Stomach (tissue), 8 donors: ENCODE measurements at regions not wholly inside any gene's neighbourhood (a gene's known extent, or its start where the extent isn't known, plus 50 kb on each side); places are given as distances from the start of the nearest gene placed in this dataset.

ENCODE experiments used
- DNase-seq, 2 donors: peaks; one replicate each; pipeline versions ENCODE4 v3.0.0 to v3.0.0-alpha.2; 2013 to 2019
- H3K27ac ChIP-seq, 5 donors: fragments of 200-600 bp in 4 of 5; sonication (generic) in 4 of 5; one replicate each; pipeline ENCODE4 v1.5.1; 2013 to 2019; ENCODE audit warnings: mild to moderate bottlenecking in 1 of 5, moderate library complexity in 1 of 5
- H3K27me3 ChIP-seq, 3 donors: fragments of 200-600 bp; sonication (generic); one replicate each; pipeline ENCODE4 v1.5.1; 2017 to 2019; ENCODE audit warnings: mixed run types in 1 of 3
- H3K36me3 ChIP-seq, 4 donors: fragments of 200-600 bp; sonication (generic); 1 replicate in 3 of 4; 2 replicates in 1 of 4; pipeline ENCODE4 v1.5.1; 2016 to 2019
- H3K4me1 ChIP-seq, 4 donors: fragments of 200-600 bp; sonication (generic); one replicate each; pipeline ENCODE4 v1.5.1; 2016 to 2019
- H3K4me3 ChIP-seq, 4 donors: fragments of 200-600 bp; sonication (generic) in 3 of 4; one replicate each; pipeline ENCODE4 v1.5.1; 2016 to 2019; ENCODE audit warnings: mild to moderate bottlenecking in 1 of 4
- H3K9me3 ChIP-seq, 4 donors: fragments of 200-600 bp; sonication (generic); one replicate each; pipeline ENCODE4 v1.5.1; 2016 to 2019
- CTCF ChIP-seq, 7 experiments: fragments of 450-650 bp in 4 of 7; fragments of 200-600 bp in 3 of 7; sonication (generic) in 3 of 7; IDR thresholded peaks; one replicate each; pipeline ENCODE4 v1.5.1; 2016 to 2019; ENCODE audit warnings: antibody characterized with exemption in 7 of 7, control low read depth in 2 of 7, mild to moderate bottlenecking in 1 of 7
- EP300 ChIP-seq: sonication (generic); formaldehyde crosslinking; IDR thresholded peaks from one replicate; pipeline ENCODE4 v1.6.1; 2017; ENCODE audit warnings: antibody characterized with exemption
- POLR2A ChIP-seq, 4 donors: fragments of 450-650 bp; IDR thresholded peaks; one replicate each; pipeline ENCODE4 v1.6.1; 2016; ENCODE audit warnings: antibody characterized with exemption in 4 of 4, control low read depth in 2 of 4, mild to moderate bottlenecking in 1 of 4, moderate library complexity in 1 of 4
- POLR2AphosphoS5 ChIP-seq, 3 donors: sonication (generic); formaldehyde crosslinking; IDR thresholded peaks; one replicate each; pipeline ENCODE4 v1.6.1; 2016; ENCODE audit warnings: antibody characterized with exemption in 3 of 3
- WGBS, 5 donors: extraction: QIAGEN DNeasy Blood & Tissue Kit in 3 of 5; methylation state at CpG; one replicate each; pipeline versions ENCODE4 v1.1.5 to v1.1.7; 2013 to 2018; 5-methylcytosine and 5-hydroxymethylcytosine counted together
- intact Hi-C: fragments of 100-400 bp; cut with DNase I; formaldehyde crosslinking; loops from one replicate; pipeline ENCODE4 v1.15.1; 2023; ENCODE audit warnings: low total_unique reads
- donor health status: healthy with polysubstance abuse.
- donor health status: Bipolar disorder and iron deficiency.
- donor health status: healthy.

- Histone ChIP-seq H3K27ac (no peak overlapping the region), H3K4me3 (no peak overlapping the region), H3K9me3 (peaks cover 0 to 9% (median 4%) of the 10 kb centered on the region in 4 donors), H3K36me3 (no peaks in the 10 kb centered on the region), H3K27me3 (no peaks in the 10 kb centered on the region), H3K4me1 (peaks cover 0 to 11% (median 0%) of the 10 kb centered on the region in 4 donors)
- no peak for DNase-seq
- WGBS, 5 donors: 67 to 78% (median 73%) methylated on average over 6 to 7 of the region's 7 CpGs
- intact Hi-C loops: no loop called here
- TF ChIP-seq CTCF (IDR thresholded peaks at IDR 0.05) (no peak), POLR2A (IDR thresholded peaks at IDR 0.05) (no peak), EP300 (no peak), POLR2AphosphoS5 (IDR thresholded peaks at IDR 0.05) (no peak)
Measured at GRCh38 chr2:2747797-2748301, 416.8 kb upstream of the MYT1L start.

GRCh38 chr2:2746731-2747130, 415.7 kb upstream of the MYT1L start:
- TF ChIP-seq POLR2A (IDR thresholded peaks at IDR 0.05): no peak
- TF ChIP-seq EP300: no peak
- TF ChIP-seq POLR2AphosphoS5 (IDR thresholded peaks at IDR 0.05): no peak
- TF ChIP-seq CTCF (IDR thresholded peaks at IDR 0.05): no peak
- Histone ChIP-seq H3K36me3 (no peaks in the 10 kb centered on the region), H3K4me3 (no peak overlapping the region), H3K27ac (no peak overlapping the region), H3K9me3 (peaks cover 0 to 9% (median 3%) of the 10 kb centered on the region in 4 donors), H3K4me1 (peaks cover 0 to 11% (median 0%) of the 10 kb centered on the region in 4 donors), H3K27me3 (no peaks in the 10 kb centered on the region)
- DNase-seq: no peak
- 80 to 87% (median 86%) methylated on average over 6 of the region's 6 CpGs for WGBS, 5 donors
- intact Hi-C loops: no loop called here

DNA sequence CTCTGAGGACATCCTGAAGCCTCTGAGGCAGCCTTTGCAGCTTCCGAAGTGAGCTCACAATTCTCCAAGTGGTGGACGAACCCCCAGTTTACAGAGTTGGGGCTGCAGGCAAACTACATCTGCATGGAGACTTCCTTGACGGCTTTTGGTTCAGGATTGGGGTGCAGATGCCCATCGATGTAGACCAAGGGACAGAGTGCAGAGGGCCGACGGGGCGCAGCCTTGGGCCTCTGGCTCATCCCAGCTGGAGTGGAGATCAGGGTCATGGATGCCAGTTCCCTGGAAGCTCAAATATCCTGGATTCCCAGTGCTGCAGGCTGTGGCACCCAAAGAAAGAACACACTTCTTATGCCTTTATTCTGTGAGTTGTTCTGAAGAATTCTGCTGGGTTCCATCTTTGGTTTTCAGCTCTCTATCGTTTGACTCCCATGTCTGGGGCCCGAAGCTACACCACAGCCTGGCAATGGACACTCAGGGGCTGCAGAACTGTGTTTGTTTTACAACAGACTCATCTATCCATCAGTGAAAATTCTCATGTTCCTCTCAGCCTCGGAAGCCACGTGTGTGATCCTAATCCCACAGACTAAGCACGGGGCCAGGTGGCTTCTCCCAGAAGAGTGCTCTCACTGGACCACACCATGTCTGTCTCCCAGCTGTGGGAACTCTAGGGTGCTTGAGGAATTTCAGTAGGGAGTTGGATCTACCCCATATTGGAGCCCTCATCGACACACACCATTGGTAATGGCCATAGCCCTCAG, 414.1 kb upstream of the MYT1L start:
- no peaks in the 10 kb centered on the region for H3K36me3 ChIP-seq
- H3K27me3 ChIP-seq: no peaks in the 10 kb centered on the region
- no peak overlapping the region for H3K4me3 ChIP-seq
- no peaks in the 10 kb centered on the region for H3K9me3 ChIP-seq
- no peak for DNase-seq
- TF ChIP-seq EP300 (no peak), POLR2A (IDR thresholded peaks at IDR 0.05) (no peak), CTCF (IDR thresholded peaks at IDR 0.05) (no peak), POLR2AphosphoS5 (IDR thresholded peaks at IDR 0.05) (no peak)
- intact Hi-C loops: no loop called here
- 77 to 94% (median 87%) methylated on average over 13 of the region's 13 CpGs for WGBS, 5 donors
- peaks cover 0 to 11% (median 0%) of the 10 kb centered on the region in 4 donors for H3K4me1 ChIP-seq
- no peak overlapping the region for H3K27ac ChIP-seq

DNA sequence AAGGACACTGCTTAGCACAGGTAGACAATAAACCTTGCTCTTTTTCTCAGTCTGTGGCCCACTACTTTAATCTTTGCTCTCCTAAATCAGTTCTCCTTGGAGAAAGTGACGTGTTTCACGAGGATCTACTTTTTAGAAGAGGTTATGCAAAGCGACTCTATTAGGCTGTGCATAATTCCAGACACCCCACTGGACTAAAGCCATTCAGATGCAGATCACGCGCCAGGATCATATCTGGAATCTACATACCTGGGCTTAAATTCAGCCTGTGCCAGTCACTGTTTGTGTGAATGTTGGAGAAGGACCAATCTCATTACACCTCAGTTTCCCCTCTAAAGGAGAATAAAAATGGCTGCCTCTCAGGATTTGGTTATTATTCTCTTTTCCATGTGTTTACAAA, 413.0 kb upstream of the MYT1L start:
- intact Hi-C loops: no loop called here
- Histone ChIP-seq H3K9me3 (no peaks in the 10 kb centered on the region), H3K4me1 (peaks cover 0 to 11% (median 0%) of the 10 kb centered on the region in 4 donors), H3K27me3 (no peaks in the 10 kb centered on the region), H3K4me3 (no peak overlapping the region), H3K36me3 (no peaks in the 10 kb centered on the region), H3K27ac (no peak overlapping the region)
- 51 to 69% (median 58%) methylated on average over 4 to 5 of the region's 5 CpGs for WGBS, 5 donors
- no peak for TF ChIP-seq POLR2A (IDR thresholded peaks at IDR 0.05)
- no peak for TF ChIP-seq EP300
- no peak for TF ChIP-seq CTCF (IDR thresholded peaks at IDR 0.05)
- TF ChIP-seq POLR2AphosphoS5 (IDR thresholded peaks at IDR 0.05): no peak
- no peak for DNase-seq
